Hepatocyte (in vitro differentiated cells): ENCODE measurements at regions not wholly inside any gene's neighbourhood (a gene's known extent, or its start where the extent isn't known, plus 50 kb on each side); places are given as distances from the start of the nearest gene placed in this dataset.

Experiments
- DNase-seq: peaks from one replicate; pipeline ENCODE4 v3.0.0-alpha.2; 2016; ENCODE audit warnings: low spot score
- H2AFZ ChIP-seq: fragments of 200-600 bp; sonication (generic); 2 replicates; pipeline ENCODE4 v1.6.0; 2016; ENCODE audit warnings: antibody characterized with exemption, mild to moderate bottlenecking
- H3K27ac ChIP-seq: fragments of 200-600 bp; sonication (generic); 2 replicates; pipeline ENCODE4 v1.5.1; 2016; ENCODE audit warnings: mild to moderate bottlenecking
- H3K27me3 ChIP-seq: fragments of 200-600 bp; sonication (generic); 2 replicates; pipeline ENCODE4 v1.6.1; 2016
- H3K36me3 ChIP-seq: fragments of 200-600 bp; sonication (generic); replicated peaks from 2 replicates; pipeline ENCODE4 v1.5.1; 2016; ENCODE audit warnings: low read depth; ENCODE audit not compliant: insufficient read depth
- H3K4me1 ChIP-seq: fragments of 200-600 bp; sonication (generic); 2 replicates; pipeline ENCODE4 v1.5.1; 2016; ENCODE audit warnings: mild to moderate bottlenecking, moderate library complexity; ENCODE audit not compliant: insufficient read depth
- H3K4me2 ChIP-seq: fragments of 200-600 bp; sonication (generic); 2 replicates; pipeline ENCODE4 v1.6.0; 2016
- H3K4me3 ChIP-seq: fragments of 200-600 bp; sonication (generic); 2 replicates; pipeline ENCODE4 v1.5.1; 2016; ENCODE audit warnings: mild to moderate bottlenecking
- H3K79me2 ChIP-seq: fragments of 200-600 bp; sonication (generic); 2 replicates; pipeline ENCODE4 v1.6.0; 2017; ENCODE audit warnings: mild to moderate bottlenecking
- H3K9me2 ChIP-seq: fragments of 200-600 bp; sonication (generic); replicated peaks from 2 replicates; pipeline ENCODE4 v1.6.0; 2017; ENCODE audit warnings: mild to moderate bottlenecking; ENCODE audit not compliant: insufficient read depth
- H3K9me3 ChIP-seq: fragments of 200-600 bp; sonication (generic); 2 replicates; pipeline ENCODE4 v1.5.1; 2016; ENCODE audit warnings: low read depth, mild to moderate bottlenecking
- H4K20me1 ChIP-seq: fragments of 200-600 bp; sonication (generic); 2 replicates; pipeline ENCODE4 v1.6.0; 2016; ENCODE audit warnings: mild to moderate bottlenecking; ENCODE audit not compliant: insufficient read depth, poor library complexity, severe bottlenecking
- CTCF ChIP-seq: fragments of 200-600 bp; sonication (generic); IDR thresholded peaks from 2 replicates; pipeline ENCODE4 v1.5.1; 2016; ENCODE audit warnings: antibody characterized with exemption, mild to moderate bottlenecking; ENCODE audit not compliant: poor library complexity
- EZH2 ChIP-seq: fragments of 200-600 bp; sonication (generic); IDR thresholded peaks from 2 replicates; pipeline ENCODE4 v1.6.1; 2016; ENCODE audit warnings: antibody characterized with exemption, mild to moderate bottlenecking, borderline replicate concordance
- EZH2phosphoT487 ChIP-seq: fragments of 200-600 bp; sonication (generic); IDR thresholded peaks from one replicate; pipeline ENCODE4 v1.6.1; 2018; ENCODE audit warnings: antibody characterized with exemption, mild to moderate bottlenecking, low read depth, moderate library complexity; ENCODE audit not compliant: unreplicated experiment, severe bottlenecking
- WGBS: methylation state at CpG from one replicate; pipeline ENCODE4 v1.1.6; 2016; ENCODE audit warnings: low lambda C conversion rate; ENCODE audit errors: missing lambda C conversion rate; 5-methylcytosine and 5-hydroxymethylcytosine counted together

- H3K79me2 ChIP-seq, result no peaks in the 10 kb centered on the region
- H3K27ac ChIP-seq, result no peak overlapping the region
- H2AFZ ChIP-seq, result no peak overlapping the region
- no peak for DNase-seq
- no peaks in the 10 kb centered on the region for H4K20me1 ChIP-seq
- no peak overlapping the region for H3K4me3 ChIP-seq
- 66% methylated on average over 6 of the region's 6 CpGs for WGBS
- H3K4me1 ChIP-seq, result no peaks in the 10 kb centered on the region
- no peaks in the 10 kb centered on the region for H3K9me3 ChIP-seq
- no peaks in the 10 kb centered on the region for H3K27me3 ChIP-seq
- H3K4me2 ChIP-seq, result no peak overlapping the region
- no peaks in the 10 kb centered on the region for H3K9me2 ChIP-seq
- no peaks in the 10 kb centered on the region for H3K36me3 ChIP-seq
- no peak for TF ChIP-seq CTCF
- TF ChIP-seq EZH2, result no peak
- no peak for TF ChIP-seq EZH2phosphoT487
These were observed 138.0 kb downstream of the ZNF674 start for GRCh38 chrX:46407036-46407752.

- H3K27me3 ChIP-seq, result no peaks in the 10 kb centered on the region
- no peaks in the 10 kb centered on the region for H4K20me1 ChIP-seq
- DNase-seq, result no peak
- H3K4me3 ChIP-seq, result no peak overlapping the region
- no peak overlapping the region for H2AFZ ChIP-seq
- H3K4me2 ChIP-seq, result no peak overlapping the region
- WGBS, result 90% methylated on average over 6 of the region's 6 CpGs
- H3K4me1 ChIP-seq, result no peaks in the 10 kb centered on the region
- no peaks in the 10 kb centered on the region for H3K36me3 ChIP-seq
- no peak overlapping the region for H3K27ac ChIP-seq
- no peaks in the 10 kb centered on the region for H3K9me2 ChIP-seq
- no peaks in the 10 kb centered on the region for H3K79me2 ChIP-seq
- no peak for TF ChIP-seq CTCF
- no peak for TF ChIP-seq EZH2phosphoT487
- no peak for TF ChIP-seq EZH2
- H3K9me3 ChIP-seq, result no peaks in the 10 kb centered on the region
These were observed 140.4 kb downstream of the ZNF674 start for GRCh38 chrX:46404774-46405173.

- Histone ChIP-seq H3K4me3 (no peak overlapping the region), H3K9me2 (no peaks in the 10 kb centered on the region), H4K20me1 (no peaks in the 10 kb centered on the region), H3K9me3 (no peaks in the 10 kb centered on the region), H3K36me3 (no peaks in the 10 kb centered on the region), H3K27ac (no peak overlapping the region), H2AFZ (no peak overlapping the region), H3K4me1 (no peaks in the 10 kb centered on the region), H3K4me2 (no peak overlapping the region), H3K27me3 (no peaks in the 10 kb centered on the region), H3K79me2 (no peaks in the 10 kb centered on the region)
- WGBS, result 74% methylated on average over 5 of the region's 5 CpGs
- TF ChIP-seq CTCF, result no peak
- TF ChIP-seq EZH2, result no peak
- TF ChIP-seq EZH2phosphoT487, result no peak
- no peak for DNase-seq
These were observed 144.4 kb downstream of the ZNF674 start for GRCh38 chrX:46400530-46401443.
